Endothelial cell of umbilical vein (primary cell): ENCODE measurements at regions not wholly inside any gene's neighbourhood (a gene's known extent, or its start where the extent isn't known, plus 50 kb on each side); places are given as distances from the start of the nearest gene placed in this dataset.

Source experiments
- BruUV-seq: library from RNA; stranded (reverse); fragments of 400-500 nt; replicated peaks from 2 replicates; lab custom pipeline; 2021; lab: Mats Ljungman, UMichigan
- CTCF ChIA-PET: fragments of 300-600, 350-600 bp; sonication (Branson Sonifier 250); formaldehyde crosslinking; loops from one replicate; lab custom pipeline; 2021; ENCODE audit warnings: antibody characterized with exemption, inconsistent platforms; lab: Charles Lee
- POLR2A ChIA-PET: fragments of 300-600, 350-600 bp; sonication (Branson Sonifier 250); formaldehyde crosslinking; loops from one replicate; lab custom pipeline; 2021; ENCODE audit warnings: antibody characterized with exemption, inconsistent platforms; lab: Charles Lee
- DNase-seq: peaks from one replicate; pipeline ENCODE4 v3.0.0-alpha.2; 2011; ENCODE audit warnings: low read depth, low spot score
- FAIRE-seq: peaks from 2 replicates; lab custom pipeline; 2011; peaks lifted over from hg19 to GRCh38; lab: Jason Lieb, UNC
- H2AFZ ChIP-seq: 2 replicates; pipeline ENCODE4 v1.6.0; 2012; ENCODE audit warnings: low read depth, low read length, control low read depth, inconsistent platforms
- H3K27ac ChIP-seq: 2 replicates; pipeline ENCODE4 v1.5.1; 2011; ENCODE audit warnings: low read depth, mild to moderate bottlenecking, control low read depth, low read length, moderate library complexity; ENCODE audit not compliant: insufficient read depth
- H3K27me3 ChIP-seq, 2 experiments: 2 replicates each; pipeline versions ENCODE4 v1.6.0 to v1.6.1; 2011; ENCODE audit warnings: low read length in 2 of 2, mixed read lengths in 1 of 2; ENCODE audit not compliant: control insufficient read depth in 2 of 2, insufficient read depth in 2 of 2
- H3K36me3 ChIP-seq, 2 experiments: 2 replicates in 1 of 2; 3 replicates in 1 of 2; pipeline ENCODE4 v1.5.1; 2011; ENCODE audit warnings: low read length in 2 of 2, mild to moderate bottlenecking in 1 of 2, moderate library complexity in 1 of 2; ENCODE audit not compliant: control insufficient read depth in 2 of 2, insufficient read depth in 2 of 2; ENCODE audit errors: extremely low read depth in 1 of 2
- H3K4me1 ChIP-seq: 3 replicates; pipeline ENCODE4 v1.5.1; 2011; ENCODE audit warnings: mild to moderate bottlenecking, low read length; ENCODE audit not compliant: control insufficient read depth, insufficient read depth; ENCODE audit errors: extremely low read depth
- H3K4me2 ChIP-seq: 2 replicates; pipeline ENCODE4 v1.6.1; 2011; ENCODE audit warnings: low read length, control low read depth, mixed read lengths; ENCODE audit not compliant: insufficient read depth
- H3K4me3 ChIP-seq, 3 experiments: fragments of 200-600 bp in 1 of 3; sonication (generic), shearing (Covaris generic) in 1 of 3; replicated peaks in 1 of 3; 2 replicates each; pipeline ENCODE4 v1.5.1; 2011 to 2016; ENCODE audit warnings: control low read depth in 3 of 3, low read length in 3 of 3, mild to moderate bottlenecking in 2 of 3, inconsistent platforms in 1 of 3, low read depth in 1 of 3, moderate library complexity in 1 of 3; ENCODE audit not compliant: insufficient read depth in 1 of 3
- H3K79me2 ChIP-seq: 2 replicates; pipeline ENCODE4 v1.6.0; 2012; ENCODE audit warnings: low read length, inconsistent platforms; ENCODE audit not compliant: control insufficient read depth, insufficient read depth
- H3K9ac ChIP-seq: replicated peaks from 2 replicates; pipeline ENCODE3; 2011; ENCODE audit warnings: low read length, control low read depth; ENCODE audit not compliant: insufficient read depth; ENCODE audit errors: extremely low read depth
- H3K9me1 ChIP-seq: replicated peaks from 3 replicates; pipeline ENCODE4 v1.6.0; 2011; ENCODE audit warnings: mild to moderate bottlenecking, low read length; ENCODE audit not compliant: control insufficient read depth, insufficient read depth; ENCODE audit errors: extremely low read depth
- H3K9me3 ChIP-seq: replicated peaks from 2 replicates; pipeline ENCODE4 v1.5.1; 2012; ENCODE audit warnings: low read length, inconsistent platforms; ENCODE audit not compliant: control insufficient read depth, insufficient read depth
- H4K20me1 ChIP-seq: replicated peaks from 2 replicates; pipeline ENCODE3; 2011; ENCODE audit warnings: mild to moderate bottlenecking, low read length; ENCODE audit not compliant: control insufficient read depth, insufficient read depth; ENCODE audit errors: extremely low read depth
- EZH2 ChIP-seq: IDR thresholded peaks from 2 replicates; pipeline ENCODE4 v1.6.1; 2012; ENCODE audit warnings: borderline replicate concordance, low read depth, mild to moderate bottlenecking, moderate library complexity, low read length, inconsistent platforms; ENCODE audit not compliant: severe bottlenecking
- FOS ChIP-seq: IDR thresholded peaks from 2 replicates; pipeline ENCODE4 v1.6.1; 2011; ENCODE audit warnings: mild to moderate bottlenecking, low read length, moderate library complexity, borderline replicate concordance; ENCODE audit not compliant: insufficient read depth
- GATA2 ChIP-seq: IDR thresholded peaks from 2 replicates; pipeline ENCODE4 v1.7.0; 2011; ENCODE audit warnings: low read depth, mild to moderate bottlenecking, moderate library complexity, mixed read lengths, low read length; ENCODE audit not compliant: insufficient read length, insufficient read depth
- JUN ChIP-seq: IDR thresholded peaks from 2 replicates; pipeline ENCODE4 v1.6.1; 2011; ENCODE audit warnings: borderline replicate concordance, low read depth; ENCODE audit not compliant: insufficient read length, insufficient read depth
- MAX ChIP-seq: IDR thresholded peaks from 2 replicates; pipeline ENCODE4 v1.6.1; 2011; ENCODE audit not compliant: insufficient read depth, insufficient read length
- MYC ChIP-seq: IDR thresholded peaks from one replicate; pipeline ENCODE4 v1.6.1; 2011; ENCODE audit warnings: mild to moderate bottlenecking, low read depth, low read length
- POLR2A ChIP-seq: IDR thresholded peaks from 2 replicates; pipeline ENCODE4 v1.6.1; 2012; ENCODE audit warnings: low read depth, mild to moderate bottlenecking, control low read depth, low read length
- POLR2AphosphoS5 ChIP-seq: IDR thresholded peaks from 2 replicates; pipeline ENCODE4 v1.6.1; 2012; ENCODE audit warnings: low read depth, mild to moderate bottlenecking, control low read depth, low read length, moderate library complexity; ENCODE audit not compliant: insufficient read depth
- dilution Hi-C: fragments of 300-500 bp; cut with MboI; formaldehyde crosslinking; loops from one replicate; pipeline ENCODE4 v1.15.0; 2019; ENCODE audit warnings: low sequenced_read_pairs; ENCODE audit not compliant: extremely low pct_ligation_motif_present
- intact Hi-C: fragments of 100-400 bp; cut with micrococcal nuclease; formaldehyde crosslinking; loops from one replicate; pipeline ENCODE4 v1.10.0; 2022
- TF ChIP-seq, protein P1 (sequence below), 2 donors: IDR thresholded peaks; 1 replicate in 1 of 2; 2 replicates in 1 of 2; pipeline ENCODE4 v1.5.1; 2011; ENCODE audit warnings: low read length in 2 of 2, mild to moderate bottlenecking in 2 of 2, moderate library complexity in 2 of 2, control low read depth in 1 of 2, inconsistent platforms in 1 of 2, low read depth in 1 of 2; ENCODE audit not compliant: insufficient read depth in 1 of 2; ENCODE audit errors: extremely low read depth in 1 of 2

GRCh38 chr1:29683472-29683871 is 447.1 kb downstream of the PTPRU start:
- ChIA-PET CTCF (interaction anchor here (0.6 to 1.9 kb wide), 6 partner anchors 11 to 110 kb away, joined by 3 to 8 read pairs (median 4); no protein-coding TSS in a partner anchor), POLR2A (no interaction called here)
- no peaks in the 10 kb centered on the region for H3K9me3 ChIP-seq
- BruUV-seq = no TSS peak
- intact Hi-C loops = no loop called here
- DNase-seq (no peak), FAIRE-seq (no peak)
- H3K27me3 ChIP-seq = no peaks in the 10 kb centered on the region
- dilution Hi-C loops = no loop called here
- no peaks in the 10 kb centered on the region for H3K9me1 ChIP-seq
- no peaks in the 10 kb centered on the region for H3K36me3 ChIP-seq
- no peaks in the 10 kb centered on the region for H3K79me2 ChIP-seq
- H2AFZ ChIP-seq = no peak overlapping the region
- TF ChIP-seq FOS (no peak), POLR2AphosphoS5 (no peak), POLR2A (no peak), JUN (no peak), MAX (no peak), GATA2 (no peak), EZH2 (no peak), MYC (no peak)
- TF ChIP-seq, protein P1, sequence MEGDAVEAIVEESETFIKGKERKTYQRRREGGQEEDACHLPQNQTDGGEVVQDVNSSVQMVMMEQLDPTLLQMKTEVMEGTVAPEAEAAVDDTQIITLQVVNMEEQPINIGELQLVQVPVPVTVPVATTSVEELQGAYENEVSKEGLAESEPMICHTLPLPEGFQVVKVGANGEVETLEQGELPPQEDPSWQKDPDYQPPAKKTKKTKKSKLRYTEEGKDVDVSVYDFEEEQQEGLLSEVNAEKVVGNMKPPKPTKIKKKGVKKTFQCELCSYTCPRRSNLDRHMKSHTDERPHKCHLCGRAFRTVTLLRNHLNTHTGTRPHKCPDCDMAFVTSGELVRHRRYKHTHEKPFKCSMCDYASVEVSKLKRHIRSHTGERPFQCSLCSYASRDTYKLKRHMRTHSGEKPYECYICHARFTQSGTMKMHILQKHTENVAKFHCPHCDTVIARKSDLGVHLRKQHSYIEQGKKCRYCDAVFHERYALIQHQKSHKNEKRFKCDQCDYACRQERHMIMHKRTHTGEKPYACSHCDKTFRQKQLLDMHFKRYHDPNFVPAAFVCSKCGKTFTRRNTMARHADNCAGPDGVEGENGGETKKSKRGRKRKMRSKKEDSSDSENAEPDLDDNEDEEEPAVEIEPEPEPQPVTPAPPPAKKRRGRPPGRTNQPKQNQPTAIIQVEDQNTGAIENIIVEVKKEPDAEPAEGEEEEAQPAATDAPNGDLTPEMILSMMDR (IDR thresholded peaks at IDR 0.05; ENCODE audit: extremely low read depth in 1 of 2, insufficient read depth in 1 of 2, low read depth in 1 of 2, low read length in 2 of 2) = no peak
- H3K4me2 ChIP-seq = no peak overlapping the region
- H4K20me1 ChIP-seq = no peaks in the 10 kb centered on the region
- no peak overlapping the region for H3K27ac ChIP-seq
- no peak overlapping the region for H3K4me3 ChIP-seq
- no peak overlapping the region for H3K9ac ChIP-seq
- peaks cover 6% of the 10 kb centered on the region for H3K4me1 ChIP-seq
